C4-2B (cell line): ENCODE measurements at regions not wholly inside any gene's neighbourhood (a gene's known extent, or its start where the extent isn't known, plus 50 kb on each side); places are given as distances from the start of the nearest gene placed in this dataset.
A peak's percentile ranks its signal among the peaks of the same experiment; 100 is the strongest.

Experiments
- H3K27ac ChIP-seq: fragments of 450-650 bp; 2 replicates; pipeline ENCODE4 v1.5.1; 2017
- ZFX ChIP-seq: fragments of 450-650 bp; IDR thresholded peaks from 2 replicates; pipeline ENCODE4 v1.6.1; 2017
- TF ChIP-seq, protein P1 (sequence below): fragments of 450-650 bp; conservative IDR thresholded peaks from 2 replicates; pipeline ENCODE4 v1.5.1; 2017; ENCODE audit warnings: mild to moderate bottlenecking

DNA sequence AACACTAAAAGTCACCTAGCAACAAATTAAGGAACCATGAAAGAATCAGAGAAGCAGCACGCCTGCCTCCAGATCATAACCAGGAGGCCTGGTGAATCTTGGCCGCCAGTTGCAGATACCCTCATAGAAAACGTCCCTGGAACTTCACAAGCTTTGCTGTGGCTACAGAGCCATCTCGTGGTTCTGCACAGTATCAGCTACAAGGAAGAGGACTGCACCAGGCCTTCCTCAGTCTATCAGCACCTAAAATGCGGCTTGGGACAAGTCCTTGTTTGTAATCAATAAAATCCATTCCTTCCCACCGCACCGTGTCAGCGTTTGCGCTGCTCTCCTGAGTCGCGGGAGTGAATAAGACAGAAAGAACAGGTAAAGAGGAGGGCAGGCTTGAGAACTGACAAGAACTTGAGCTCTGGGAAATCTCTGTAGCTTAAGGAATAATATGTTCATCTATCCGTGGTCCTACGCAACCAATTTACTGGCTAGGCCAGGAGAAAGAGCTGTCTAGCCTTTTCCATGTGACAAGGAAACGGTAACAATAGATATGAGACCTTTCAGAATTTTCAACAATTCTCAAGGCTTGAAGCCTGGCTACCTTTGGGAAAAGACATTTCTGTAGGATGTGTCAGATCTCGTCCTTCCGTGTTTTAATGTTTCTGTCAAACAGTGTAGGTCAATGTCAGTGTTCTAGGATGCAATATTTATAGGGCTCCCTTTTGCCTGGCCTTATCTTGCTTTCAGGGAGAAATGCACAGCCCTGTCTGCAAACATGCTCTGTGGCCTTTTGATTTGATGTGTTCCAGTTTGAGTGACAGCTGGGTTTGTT lies 128.5 kb upstream of the RAB12 start:
- no peak for TF ChIP-seq ZFX
- TF ChIP-seq, protein P1, sequence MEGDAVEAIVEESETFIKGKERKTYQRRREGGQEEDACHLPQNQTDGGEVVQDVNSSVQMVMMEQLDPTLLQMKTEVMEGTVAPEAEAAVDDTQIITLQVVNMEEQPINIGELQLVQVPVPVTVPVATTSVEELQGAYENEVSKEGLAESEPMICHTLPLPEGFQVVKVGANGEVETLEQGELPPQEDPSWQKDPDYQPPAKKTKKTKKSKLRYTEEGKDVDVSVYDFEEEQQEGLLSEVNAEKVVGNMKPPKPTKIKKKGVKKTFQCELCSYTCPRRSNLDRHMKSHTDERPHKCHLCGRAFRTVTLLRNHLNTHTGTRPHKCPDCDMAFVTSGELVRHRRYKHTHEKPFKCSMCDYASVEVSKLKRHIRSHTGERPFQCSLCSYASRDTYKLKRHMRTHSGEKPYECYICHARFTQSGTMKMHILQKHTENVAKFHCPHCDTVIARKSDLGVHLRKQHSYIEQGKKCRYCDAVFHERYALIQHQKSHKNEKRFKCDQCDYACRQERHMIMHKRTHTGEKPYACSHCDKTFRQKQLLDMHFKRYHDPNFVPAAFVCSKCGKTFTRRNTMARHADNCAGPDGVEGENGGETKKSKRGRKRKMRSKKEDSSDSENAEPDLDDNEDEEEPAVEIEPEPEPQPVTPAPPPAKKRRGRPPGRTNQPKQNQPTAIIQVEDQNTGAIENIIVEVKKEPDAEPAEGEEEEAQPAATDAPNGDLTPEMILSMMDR = peak; percentile 80
- H3K27ac ChIP-seq = no peak overlapping the region

DNA sequence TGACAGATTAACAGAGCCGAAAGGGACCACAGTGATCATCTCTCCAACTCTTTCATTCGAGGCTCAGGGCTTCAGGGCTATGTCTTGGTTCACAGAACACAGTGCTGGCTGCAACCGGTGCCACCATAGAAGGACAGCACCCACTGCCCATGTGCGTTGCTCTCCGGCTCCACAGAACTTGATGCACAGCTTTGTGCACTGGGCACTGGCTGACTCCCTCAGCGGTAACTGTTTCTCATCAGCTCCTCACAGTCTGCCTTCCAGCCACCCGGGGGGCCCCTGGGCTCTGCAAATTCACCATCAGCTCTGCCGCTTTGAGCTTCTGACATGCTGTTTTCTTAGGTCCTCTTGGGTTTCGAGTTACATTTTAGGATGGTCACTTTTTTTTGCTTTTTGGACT lies 124.3 kb upstream of the RAB12 start:
- no peak overlapping the region for H3K27ac ChIP-seq
- no peak for TF ChIP-seq ZFX
- TF ChIP-seq, protein P1 = no peak

DNA sequence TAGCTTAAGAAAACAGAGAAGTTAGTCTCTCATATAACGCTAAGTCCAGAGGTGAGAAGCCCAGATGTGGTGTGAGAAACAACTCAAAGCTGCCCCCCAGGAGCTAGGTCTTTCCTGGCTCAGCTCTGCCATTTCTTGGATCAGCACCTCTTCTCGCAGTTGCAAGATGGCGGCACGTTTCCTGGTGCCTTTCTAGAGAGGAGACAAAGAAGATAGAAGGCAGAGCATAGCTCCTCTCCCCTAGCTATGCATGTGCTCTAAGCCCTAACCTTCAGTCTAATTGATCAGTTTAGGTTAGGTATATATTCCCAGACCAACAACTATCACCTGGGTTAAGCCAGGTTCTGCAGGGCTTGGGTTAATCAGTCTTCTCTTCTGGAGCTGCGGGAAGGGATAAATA lies 119.5 kb upstream of the RAB12 start:
- TF ChIP-seq, protein P1 = no peak
- no peak for TF ChIP-seq ZFX

DNA sequence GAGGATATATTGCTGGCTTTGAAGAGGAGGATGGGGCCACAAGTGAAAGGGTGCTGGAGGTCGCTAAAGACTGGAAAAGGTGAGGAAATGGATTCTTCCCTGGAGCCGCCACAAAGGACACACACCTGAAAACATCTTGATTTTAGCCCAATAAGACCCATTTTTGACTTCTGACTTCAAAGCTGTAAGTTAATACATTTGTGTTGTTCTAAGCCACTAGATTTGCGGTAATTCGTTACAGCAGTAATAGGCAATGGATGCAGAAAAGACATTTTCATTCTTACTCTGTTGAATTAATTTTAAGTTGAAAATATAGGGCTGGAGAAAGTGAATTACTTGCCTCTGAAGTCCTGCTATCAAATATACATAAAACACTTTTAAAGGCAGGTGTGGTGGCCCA lies 117.7 kb upstream of the RAB12 start:
- H3K27ac ChIP-seq = no peak overlapping the region
- TF ChIP-seq ZFX = no peak
- TF ChIP-seq, protein P1 = no peak

More for the DNA sequence above, 119.5 kb upstream of the RAB12 start:
- H3K27ac ChIP-seq = no peak overlapping the region

DNA sequence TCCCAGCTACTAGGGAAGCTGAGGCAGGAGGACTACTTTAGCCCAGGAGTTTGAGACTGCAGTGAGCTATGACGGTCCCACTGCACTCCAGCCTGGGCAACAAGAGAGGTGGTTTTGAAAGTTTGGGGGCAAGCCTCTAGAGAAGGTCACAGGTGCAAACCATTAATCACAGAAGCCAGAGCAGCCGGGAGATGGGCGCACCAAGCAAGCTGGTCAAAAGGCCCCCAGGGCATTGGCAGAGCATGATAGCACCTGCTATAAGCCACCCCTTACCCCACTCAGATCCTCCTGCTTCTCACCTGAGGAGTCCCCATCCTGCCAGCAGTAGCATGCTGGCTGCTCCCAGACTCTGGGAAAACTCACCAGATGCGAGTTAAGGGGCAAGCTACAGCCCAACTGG lies 116.1 kb upstream of the RAB12 start:
- no peak overlapping the region for H3K27ac ChIP-seq
- TF ChIP-seq ZFX = no peak
- TF ChIP-seq, protein P1 = no peak

GRCh38 chr18:8496186-8496585 lies 113.1 kb upstream of the RAB12 start:
- no peak overlapping the region for H3K27ac ChIP-seq
- TF ChIP-seq, protein P1 = no peak
- TF ChIP-seq ZFX = no peak

DNA sequence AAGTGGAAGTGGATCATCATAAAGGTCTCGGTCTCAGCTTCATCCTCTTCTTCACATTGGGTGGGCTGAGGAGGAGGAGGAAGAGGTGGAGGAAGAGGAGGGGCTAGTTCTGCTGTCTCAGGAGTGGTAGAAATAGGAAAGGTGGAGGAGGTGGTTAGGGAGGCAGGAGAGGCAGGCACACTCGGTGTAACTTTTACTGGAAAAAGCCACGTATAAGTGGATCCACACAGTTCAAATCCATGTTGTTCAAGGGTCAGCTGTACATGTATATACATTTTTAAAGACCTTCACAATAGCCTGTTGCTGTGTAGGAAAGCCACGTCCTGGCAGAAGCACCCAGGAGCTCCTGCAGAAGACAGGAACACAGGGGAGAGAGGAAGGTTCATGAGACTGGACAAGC lies 110.3 kb upstream of the RAB12 start:
- no peak overlapping the region for H3K27ac ChIP-seq
- no peak for TF ChIP-seq ZFX
- TF ChIP-seq, protein P1 = no peak
